H9 (cell line): ENCODE measurements at regions not wholly inside any gene's neighbourhood (a gene's known extent, or its start where the extent isn't known, plus 50 kb on each side); places are given as distances from the start of the nearest gene placed in this dataset.

Experiments used
- DNase-seq: peaks from one replicate; pipeline ENCODE4 v3.0.0-alpha.2; 2017
- H2AFZ ChIP-seq: one replicate; pipeline ENCODE4 v1.6.1; 2013; ENCODE audit warnings: mild to moderate bottlenecking, low read length, control low read depth, moderate library complexity
- H2AK5ac ChIP-seq: 2 replicates; pipeline ENCODE4 v1.6.1; 2013; ENCODE audit warnings: low read length, control low read depth, mixed read lengths; ENCODE audit not compliant: insufficient read length
- H2BK120ac ChIP-seq: one replicate; pipeline ENCODE4 v1.6.1; 2013; ENCODE audit warnings: low read depth, mild to moderate bottlenecking, low read length, control low read depth, inconsistent platforms; ENCODE audit not compliant: poor library complexity, severe bottlenecking
- H2BK12ac ChIP-seq: 2 replicates; pipeline ENCODE4 v1.6.1; 2013; ENCODE audit warnings: low read length, control low read depth, mixed read lengths, low read depth; ENCODE audit not compliant: insufficient read length
- H2BK15ac ChIP-seq: 2 replicates; pipeline ENCODE4 v1.6.1; 2013; ENCODE audit warnings: low read depth, low read length, control low read depth
- H2BK20ac ChIP-seq: one replicate; pipeline ENCODE4 v1.6.1; 2013; ENCODE audit warnings: low read depth, mild to moderate bottlenecking, low read length, control low read depth, inconsistent platforms; ENCODE audit not compliant: poor library complexity, severe bottlenecking
- H2BK5ac ChIP-seq: 2 replicates; pipeline ENCODE4 v1.6.1; 2013; ENCODE audit warnings: low read length, control low read depth, mixed read lengths; ENCODE audit not compliant: insufficient read length
- H3K14ac ChIP-seq: 2 replicates; pipeline ENCODE4 v1.6.1; 2013; ENCODE audit warnings: low read length, control low read depth; ENCODE audit not compliant: insufficient read depth
- H3K18ac ChIP-seq: 2 replicates; pipeline ENCODE4 v1.6.1; 2013; ENCODE audit warnings: low read depth, mild to moderate bottlenecking, mixed read lengths, low read length, control low read depth; ENCODE audit not compliant: insufficient read length
- H3K23ac ChIP-seq: 2 replicates; pipeline ENCODE4 v1.6.1; 2013; ENCODE audit warnings: low read length, control low read depth, mixed read lengths, low read depth; ENCODE audit not compliant: insufficient read length
- H3K23me2 ChIP-seq: 2 replicates; pipeline ENCODE4 v1.6.1; 2013; ENCODE audit warnings: low read depth, mild to moderate bottlenecking, mixed read lengths, low read length, control low read depth; ENCODE audit not compliant: insufficient read length, poor library complexity, severe bottlenecking
- H3K27ac ChIP-seq: 2 replicates; pipeline ENCODE4 v1.5.1; 2013; ENCODE audit warnings: low read length, control low read depth, mixed read lengths, low read depth; ENCODE audit not compliant: insufficient read length
- H3K27me3 ChIP-seq: 2 replicates; pipeline ENCODE4 v1.6.1; 2013; ENCODE audit warnings: low read length, control low read depth, inconsistent platforms; ENCODE audit not compliant: insufficient read depth
- H3K4ac ChIP-seq: 2 replicates; pipeline ENCODE4 v1.6.1; 2013; ENCODE audit warnings: low read depth, mild to moderate bottlenecking, control low read depth, inconsistent platforms, low read length, moderate library complexity
- H3K4me1 ChIP-seq: 2 replicates; pipeline ENCODE4 v1.6.1; 2013; ENCODE audit warnings: low read length, control low read depth, inconsistent platforms; ENCODE audit not compliant: insufficient read depth
- H3K4me2 ChIP-seq: 2 replicates; pipeline ENCODE4 v1.6.1; 2013; ENCODE audit warnings: low read length, control low read depth, mixed read lengths; ENCODE audit not compliant: insufficient read length, insufficient read depth
- H3K56ac ChIP-seq: 2 replicates; pipeline ENCODE4 v1.6.1; 2013; ENCODE audit warnings: low read depth, mild to moderate bottlenecking, mixed read lengths, low read length, control low read depth; ENCODE audit not compliant: insufficient read length
- H3K79me1 ChIP-seq: 2 replicates; pipeline ENCODE4 v1.6.1; 2013; ENCODE audit warnings: low read depth, mild to moderate bottlenecking, moderate library complexity, low read length, control low read depth, inconsistent platforms; ENCODE audit not compliant: insufficient read depth, poor library complexity, severe bottlenecking
- H3K79me2 ChIP-seq: 2 replicates; pipeline ENCODE4 v1.6.1; 2013; ENCODE audit warnings: low read length, control low read depth, inconsistent platforms; ENCODE audit not compliant: insufficient read depth
- H3K9ac ChIP-seq: 2 replicates; pipeline ENCODE4 v1.6.1; 2013; ENCODE audit warnings: low read length, control low read depth, mixed read lengths; ENCODE audit not compliant: insufficient read length; ENCODE audit errors: extremely low read depth
- H3K9me3 ChIP-seq: one replicate; pipeline ENCODE4 v1.6.1; 2013; ENCODE audit warnings: low read depth, low read length, inconsistent platforms; ENCODE audit not compliant: control insufficient read depth
- H3T11ph ChIP-seq: one replicate; pipeline ENCODE4 v1.6.1; 2013; ENCODE audit warnings: mild to moderate bottlenecking, low read length, control low read depth, inconsistent platforms
- H4K20me1 ChIP-seq: one replicate; pipeline ENCODE4 v1.6.1; 2013; ENCODE audit not compliant: control insufficient read depth, insufficient read length, insufficient read depth
- H4K5ac ChIP-seq: 2 replicates; pipeline ENCODE4 v1.6.1; 2013; ENCODE audit warnings: low read depth, mild to moderate bottlenecking, mixed read lengths, low read length, control low read depth; ENCODE audit not compliant: insufficient read length
- H4K8ac ChIP-seq: replicated peaks from 2 replicates; pipeline ENCODE4 v1.6.1; 2013; ENCODE audit warnings: low read length, control low read depth, mixed read lengths, low read depth; ENCODE audit not compliant: insufficient read length
- H4K91ac ChIP-seq: 2 replicates; pipeline ENCODE4 v1.6.1; 2013; ENCODE audit warnings: low read depth, mild to moderate bottlenecking, moderate library complexity, mixed read lengths, low read length, control low read depth; ENCODE audit not compliant: insufficient read length
- H3K27ac Mint-ChIP-seq, 3 experiments: 2 replicates in 2 of 3; 3 replicates in 1 of 3; pipeline ENCODE4 v1.8.0; 2020 to 2021; ENCODE audit warnings: mixed read lengths in 3 of 3, mild to moderate bottlenecking in 1 of 3, moderate library complexity in 1 of 3
- H3K27me3 Mint-ChIP-seq: 2 replicates; pipeline ENCODE4 v1.8.0; 2021; ENCODE audit warnings: low read depth, mild to moderate bottlenecking, moderate library complexity, mixed read lengths
- H3K36me3 Mint-ChIP-seq, 3 experiments: 2 replicates in 2 of 3; 3 replicates in 1 of 3; pipeline ENCODE4 v1.8.0; 2020 to 2021; ENCODE audit warnings: low read depth in 3 of 3, mixed read lengths in 3 of 3; ENCODE audit not compliant: insufficient read depth in 1 of 3
- H3K4me1 Mint-ChIP-seq, 2 experiments: 2 replicates each; pipeline ENCODE4 v1.8.0; 2020; ENCODE audit warnings: mixed read lengths in 2 of 2
- H3K4me3 Mint-ChIP-seq, 2 experiments: 2 replicates in 1 of 2; 3 replicates in 1 of 2; pipeline ENCODE4 v1.8.0; 2020 to 2021; ENCODE audit warnings: mild to moderate bottlenecking in 2 of 2, mixed read lengths in 2 of 2, moderate library complexity in 1 of 2
- H3K9me3 Mint-ChIP-seq, 2 experiments: 2 replicates in 1 of 2; 3 replicates in 1 of 2; pipeline ENCODE4 v1.8.0; 2020; ENCODE audit warnings: mild to moderate bottlenecking in 2 of 2, mixed read lengths in 2 of 2, moderate library complexity in 1 of 2
- CTCF ChIP-seq: fragments of 200-600 bp; sonication (generic); conservative IDR thresholded peaks from 3 replicates; pipeline ENCODE4 v1.8.0; 2021; ENCODE audit warnings: antibody characterized with exemption, mild to moderate bottlenecking
- WGBS: extraction: QIAGEN DNeasy Blood & Tissue Kit; methylation state at CpG from one replicate; pipeline ENCODE4 v1.1.7; 2013; ENCODE audit warnings: missing lambda C conversion rate, low lambda C conversion rate, mixed read lengths; ENCODE audit not compliant: insufficient read length; ENCODE audit errors: extremely low coverage; 5-methylcytosine and 5-hydroxymethylcytosine counted together

GRCh38 chr18:75858754-75859153, 431.3 kb upstream of the SMIM21 start:
- Histone ChIP-seq H3K27ac (no peak overlapping the region), H3K4me1 (no peaks in the 10 kb centered on the region), H3K23ac (no peak overlapping the region), H3K4me2 (no peak overlapping the region), H4K20me1 (no peaks in the 10 kb centered on the region), H2BK120ac (no peak overlapping the region), H3K4ac (no peak overlapping the region), H4K8ac (no peak overlapping the region), H2BK15ac (no peak overlapping the region), H2BK20ac (no peak overlapping the region), H2BK5ac (no peak overlapping the region), H4K91ac (no peak overlapping the region), H3K27me3 (no peaks in the 10 kb centered on the region), H2AFZ (no peak overlapping the region), H2BK12ac (no peak overlapping the region), H3K79me1 (no peaks in the 10 kb centered on the region), H3K56ac (no peak overlapping the region), H4K5ac (no peak overlapping the region), H3K9ac (no peak overlapping the region), H3K9me3 (no peaks in the 10 kb centered on the region), H3K79me2 (no peaks in the 10 kb centered on the region), H3K14ac (no peak overlapping the region), H3T11ph (no peak overlapping the region), H2AK5ac (no peak overlapping the region), H3K18ac (no peak overlapping the region), H3K23me2 (no peaks in the 10 kb centered on the region)
- Mint-ChIP-seq H3K36me3 (peaks cover 0 to 3% (median 0%) of the 10 kb centered on the region in 3 experiments; a peak in 2 of 7 replicates), H3K27me3 (no peaks in the 10 kb centered on the region; the same call in 1 of the 2 replicates), H3K27ac (no peak overlapping the region), H3K4me1 (no peaks in the 10 kb centered on the region), H3K4me3 (no peak overlapping the region), H3K9me3 (no peaks in the 10 kb centered on the region)
- no CpG with 5 or more reads among the region's 2 CpGs for WGBS
- no peak for TF ChIP-seq CTCF
- DNase-seq = no peak
